ENCODE measurements at regions not wholly inside any gene's neighbourhood (a gene's known extent, or its start where the extent isn't known, plus 50 kb on each side); places are given as distances from the start of the nearest gene placed in this dataset.

GRCh38 chr20:11110535-11110934, 436.7 kb upstream of the JAG1 start (continued):
- TF ChIP-seq, protein P1, sequence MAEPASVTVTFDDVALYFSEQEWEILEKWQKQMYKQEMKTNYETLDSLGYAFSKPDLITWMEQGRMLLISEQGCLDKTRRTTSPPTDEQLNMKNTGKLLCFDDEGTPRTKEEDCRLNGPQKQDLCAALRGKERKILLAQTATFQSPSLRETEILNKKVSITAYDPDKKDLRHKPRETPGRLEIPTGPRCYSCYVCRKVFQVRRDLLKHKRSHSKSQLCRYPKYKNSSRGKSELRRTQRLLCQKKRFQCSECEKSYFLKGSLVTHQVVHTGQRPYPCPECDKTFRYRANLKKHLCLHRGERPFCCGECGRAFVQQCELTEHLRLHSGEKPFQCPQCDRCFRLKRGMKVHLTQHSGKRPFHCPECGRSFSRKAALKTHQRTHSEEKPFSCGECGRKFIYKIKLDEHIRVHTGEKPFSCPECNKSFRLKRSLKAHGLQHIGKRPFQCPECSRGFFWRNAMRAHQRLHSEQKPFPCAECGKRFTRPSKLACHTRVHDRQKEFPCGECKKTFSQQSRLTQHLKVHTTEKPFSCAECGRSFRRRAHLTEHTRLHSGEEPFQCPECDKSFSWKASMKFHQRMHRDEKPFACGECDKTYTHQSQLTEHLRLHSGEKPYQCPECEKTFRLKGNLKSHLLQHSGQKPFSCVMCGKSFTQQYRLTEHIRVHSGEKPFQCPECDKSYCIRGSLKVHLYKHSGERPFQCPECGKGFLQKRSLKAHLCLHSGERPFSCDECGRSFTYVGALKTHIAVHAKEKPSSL (CRISPR knock-in tag; conservative IDR thresholded peaks at IDR 0.05), result no peak
- TF ChIP-seq SP1 (CRISPR knock-in tag; conservative IDR thresholded peaks at IDR 0.05), result no peak
- TF ChIP-seq, protein P2, sequence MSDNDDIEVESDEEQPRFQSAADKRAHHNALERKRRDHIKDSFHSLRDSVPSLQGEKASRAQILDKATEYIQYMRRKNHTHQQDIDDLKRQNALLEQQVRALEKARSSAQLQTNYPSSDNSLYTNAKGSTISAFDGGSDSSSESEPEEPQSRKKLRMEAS (CRISPR knock-in tag; IDR thresholded peaks at IDR 0.05), result no peak
- no peak for TF ChIP-seq GRHL2 (CRISPR knock-in tag; IDR thresholded peaks at IDR 0.05; ENCODE audit: insufficient replicate concordance, severe bottlenecking)
- TF ChIP-seq CBFB (CRISPR knock-in tag; IDR thresholded peaks at IDR 0.05; ENCODE audit: low read depth), result no peak

DNA sequence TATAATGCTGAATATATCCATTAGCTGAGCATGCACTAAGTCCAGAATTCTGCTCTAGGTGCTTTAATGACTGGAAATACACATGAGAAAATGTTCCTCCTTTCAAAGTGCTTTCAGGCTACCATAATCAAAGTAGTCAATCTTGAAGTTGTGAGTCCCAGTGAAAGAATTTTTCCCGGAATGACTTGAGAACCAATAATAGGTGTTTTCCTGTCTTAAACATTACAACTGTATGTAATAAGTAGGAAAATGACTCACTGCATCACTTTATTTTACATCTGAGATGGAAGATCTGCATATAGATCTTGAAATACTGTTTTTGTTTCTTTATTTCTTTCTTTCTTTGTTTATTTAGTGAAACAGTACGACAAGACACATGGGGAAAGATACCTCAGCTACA, 437.4 kb upstream of the JAG1 start:
- Mint-ChIP-seq H3K36me3 (no peaks in the 10 kb centered on the region), H3K9me3 (no peaks in the 10 kb centered on the region)
- TF ChIP-seq EMX1 (CRISPR knock-in tag; IDR thresholded peaks at IDR 0.05) (no peak), STAT6 (CRISPR knock-in tag; conservative IDR thresholded peaks at IDR 0.05; ENCODE audit: low read depth) (no peak)

GRCh38 chr20:11112832-11113231, 439.0 kb upstream of the JAG1 start:
- DNase-seq (ENCODE audit: low spot score) (no peak), ATAC-seq (no peak)
- H3K9me3 Mint-ChIP-seq, result no peaks in the 10 kb centered on the region
- no peak overlapping the region for H3K4me3 Mint-ChIP-seq
- ChIA-PET CTCF (no interaction called here), POLR2A (interaction anchor here (0.6 kb wide), 1 partner anchor 58 kb away, joined by 5 read pairs; no protein-coding TSS in a partner anchor)
- peaks cover 5% of the 10 kb centered on the region for H3K4me1 Mint-ChIP-seq
- H3K27me3 Mint-ChIP-seq (ENCODE audit: low read depth), result no peaks in the 10 kb centered on the region
- TF ChIP-seq HMGXB4 (CRISPR knock-in tag; IDR thresholded peaks at IDR 0.05) (no peak), ZMAT4 (CRISPR knock-in tag; IDR thresholded peaks at IDR 0.05) (no peak), SOX15 (CRISPR knock-in tag; IDR thresholded peaks at IDR 0.05) (no peak), SMAD4 (CRISPR knock-in tag; IDR thresholded peaks at IDR 0.05) (no peak), CBFB (CRISPR knock-in tag; IDR thresholded peaks at IDR 0.05; ENCODE audit: low read depth) (no peak), STAT6 (CRISPR knock-in tag; conservative IDR thresholded peaks at IDR 0.05; ENCODE audit: low read depth) (no peak), RELA (CRISPR knock-in tag; IDR thresholded peaks at IDR 0.05; ENCODE audit: borderline replicate concordance) (no peak)
- TF ChIP-seq, protein P3, sequence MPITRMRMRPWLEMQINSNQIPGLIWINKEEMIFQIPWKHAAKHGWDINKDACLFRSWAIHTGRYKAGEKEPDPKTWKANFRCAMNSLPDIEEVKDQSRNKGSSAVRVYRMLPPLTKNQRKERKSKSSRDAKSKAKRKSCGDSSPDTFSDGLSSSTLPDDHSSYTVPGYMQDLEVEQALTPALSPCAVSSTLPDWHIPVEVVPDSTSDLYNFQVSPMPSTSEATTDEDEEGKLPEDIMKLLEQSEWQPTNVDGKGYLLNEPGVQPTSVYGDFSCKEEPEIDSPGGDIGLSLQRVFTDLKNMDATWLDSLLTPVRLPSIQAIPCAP (CRISPR knock-in tag; IDR thresholded peaks at IDR 0.05), result no peak
- no peaks in the 10 kb centered on the region for H3K36me3 Mint-ChIP-seq
- no peak overlapping the region for H3K27ac Mint-ChIP-seq

More for the DNA sequence above, 437.4 kb upstream of the JAG1 start:
- Mint-ChIP-seq H3K4me1 (peaks cover 6% of the 10 kb centered on the region), H3K27me3 (ENCODE audit: low read depth) (no peaks in the 10 kb centered on the region), H3K27ac (no peak overlapping the region), H3K4me3 (no peak overlapping the region)
- ATAC-seq (no peak), DNase-seq (ENCODE audit: low spot score) (no peak)
- POLR2A ChIA-PET, result no interaction called here
- CTCF ChIA-PET, result no interaction called here
